Hematopoietic multipotent progenitor cell treated with erythropoietin and hydrocortisone succinate and interleukin-3 and kit ligand, for 15 days (in vitro differentiated cells): ENCODE measurements at regions not wholly inside any gene's neighbourhood (a gene's known extent, or its start where the extent isn't known, plus 50 kb on each side); places are given as distances from the start of the nearest gene placed in this dataset.
A peak's percentile ranks its signal among the peaks of the same experiment; 100 is the strongest.

Experiments used
- DNase-seq: peaks from one replicate; pipeline ENCODE4 v3.0.0-alpha.2; 2015; ENCODE audit warnings: low spot score

- DNase-seq: no peak
Observed at GRCh38 chr1:29868096-29868495, 631.8 kb downstream of the PTPRU start.

GRCh38 chr1:29865051-29865450, 628.7 kb downstream of the PTPRU start:
- no peak for DNase-seq

GRCh38 chr1:29864431-29865022, 628.2 kb downstream of the PTPRU start:
- no peak for DNase-seq

- no peak for DNase-seq
Observed at GRCh38 chr1:29861922-29862321, 625.6 kb downstream of the PTPRU start.

GRCh38 chr1:29861446-29861845, 625.1 kb downstream of the PTPRU start:
- no peak for DNase-seq

- no peak for DNase-seq
Observed at GRCh38 chr1:29860681-29861080, 624.4 kb downstream of the PTPRU start.

GRCh38 chr1:29860056-29860455, 623.7 kb downstream of the PTPRU start:
- DNase-seq: no peak

GRCh38 chr1:29859126-29859525, 622.8 kb downstream of the PTPRU start:
- no peak for DNase-seq

- no peak for DNase-seq
Observed at GRCh38 chr1:29858646-29859045, 622.3 kb downstream of the PTPRU start.

- no peak for DNase-seq
Observed at GRCh38 chr1:29856340-29857114, 620.2 kb downstream of the PTPRU start.

GRCh38 chr1:29855561-29856160, 619.3 kb downstream of the PTPRU start:
- DNase-seq: no peak

GRCh38 chr1:29854700-29855276, 618.5 kb downstream of the PTPRU start:
- no peak for DNase-seq

- DNase-seq: no peak
Observed at GRCh38 chr1:29853716-29854330, 617.5 kb downstream of the PTPRU start.

GRCh38 chr1:29852248-29852647, 615.9 kb downstream of the PTPRU start:
- DNase-seq: no peak

GRCh38 chr1:29851691-29852090, 615.4 kb downstream of the PTPRU start:
- no peak for DNase-seq

- DNase-seq: no peak
Observed at GRCh38 chr1:29849991-29850757, 613.9 kb downstream of the PTPRU start.

- DNase-seq: peak; percentile 21
Observed at GRCh38 chr1:29849038-29849750, 612.9 kb downstream of the PTPRU start.

- DNase-seq: no peak
Observed at GRCh38 chr1:29845910-29846309, 609.6 kb downstream of the PTPRU start.

GRCh38 chr1:29842130-29842529, 605.8 kb downstream of the PTPRU start:
- no peak for DNase-seq

GRCh38 chr1:29839726-29840125, 603.4 kb downstream of the PTPRU start:
- no peak for DNase-seq

- no peak for DNase-seq
Observed at GRCh38 chr1:29838738-29839320, 602.5 kb downstream of the PTPRU start.
